Mammary epithelial cell (primary cell): ENCODE measurements at regions not wholly inside any gene's neighbourhood (a gene's known extent, or its start where the extent isn't known, plus 50 kb on each side); places are given as distances from the start of the nearest gene placed in this dataset.

Experiments
- CTCF ChIP-seq, 2 donors: IDR thresholded peaks in 1 of 2; conservative IDR thresholded peaks in 1 of 2; 2 replicates each; pipeline ENCODE4 v1.5.1; 2011 to 2012; ENCODE audit warnings: inconsistent platforms in 2 of 2, low read length in 2 of 2, mild to moderate bottlenecking in 2 of 2, control low read depth in 1 of 2, low read depth in 1 of 2; ENCODE audit not compliant: insufficient read depth in 1 of 2; ENCODE audit errors: extremely low read depth in 1 of 2
- EZH2 ChIP-seq: IDR thresholded peaks from 2 replicates; pipeline ENCODE4 v1.6.1; 2012; ENCODE audit warnings: low read length, inconsistent platforms, borderline replicate concordance

DNA sequence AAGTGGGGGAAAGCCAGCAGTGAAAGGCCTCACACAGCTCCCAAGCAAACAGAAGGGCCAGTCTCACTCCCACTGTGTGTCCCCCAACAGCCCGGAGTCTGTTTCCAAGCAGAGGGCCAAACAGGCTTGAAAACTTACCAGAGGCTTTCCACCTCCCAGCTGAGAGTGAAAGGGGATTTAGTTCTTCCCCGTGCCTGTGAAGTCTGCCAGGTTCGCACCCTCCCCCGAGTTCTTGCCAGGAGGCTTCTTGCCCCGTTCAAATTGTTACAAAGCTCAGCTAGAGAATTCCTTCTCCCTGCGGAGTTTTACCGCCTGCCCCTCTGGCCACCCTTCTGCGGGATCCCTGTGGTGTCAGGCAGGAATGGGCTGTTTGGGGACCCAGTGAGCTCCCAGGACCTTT is 68.0 kb upstream of the WNT7A start:
- TF ChIP-seq CTCF (conservative IDR thresholded peaks at IDR 0.05 in 1 of 2, IDR thresholded peaks at IDR 0.05 in 1 of 2; ENCODE audit: extremely low read depth in 1 of 2, insufficient read depth in 1 of 2, low read depth in 1 of 2, low read length in 2 of 2) (no peak), EZH2 (no peak)
